GM21576 (cell line): ENCODE measurements at regions not wholly inside any gene's neighbourhood (a gene's known extent, or its start where the extent isn't known, plus 50 kb on each side); places are given as distances from the start of the nearest gene placed in this dataset.

Source experiments
- ATAC-seq: cut with Tn5 transposase; IDR thresholded peaks from one replicate; pipeline ENCODE4 v1.9.1; 2021; ENCODE audit warnings: mild to moderate bottlenecking, moderate library complexity; ENCODE audit not compliant: unreplicated experiment

DNA sequence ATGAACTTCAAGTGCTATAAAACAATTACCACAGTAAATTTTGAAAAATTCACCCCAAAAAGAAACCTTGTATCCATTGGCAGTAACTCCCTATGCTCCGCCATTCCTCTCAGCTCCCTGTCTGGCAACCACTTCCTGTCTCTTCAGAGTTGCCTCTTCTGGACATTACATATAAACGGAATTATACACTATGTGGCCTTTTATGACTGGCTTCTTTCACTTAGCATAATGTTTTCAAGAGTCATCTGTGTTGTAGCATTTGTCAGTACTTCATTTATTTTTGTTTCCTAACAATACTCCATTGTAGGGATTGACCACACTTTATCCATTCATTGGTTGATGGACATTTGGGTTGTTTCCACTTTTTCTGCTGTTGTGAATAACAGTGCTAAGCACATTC, 50.1 kb downstream of the CEP43 start:
- ATAC-seq = no peak

GRCh38 chr6:167050903-167051302, 51.7 kb downstream of the CEP43 start:
- no peak for ATAC-seq

DNA sequence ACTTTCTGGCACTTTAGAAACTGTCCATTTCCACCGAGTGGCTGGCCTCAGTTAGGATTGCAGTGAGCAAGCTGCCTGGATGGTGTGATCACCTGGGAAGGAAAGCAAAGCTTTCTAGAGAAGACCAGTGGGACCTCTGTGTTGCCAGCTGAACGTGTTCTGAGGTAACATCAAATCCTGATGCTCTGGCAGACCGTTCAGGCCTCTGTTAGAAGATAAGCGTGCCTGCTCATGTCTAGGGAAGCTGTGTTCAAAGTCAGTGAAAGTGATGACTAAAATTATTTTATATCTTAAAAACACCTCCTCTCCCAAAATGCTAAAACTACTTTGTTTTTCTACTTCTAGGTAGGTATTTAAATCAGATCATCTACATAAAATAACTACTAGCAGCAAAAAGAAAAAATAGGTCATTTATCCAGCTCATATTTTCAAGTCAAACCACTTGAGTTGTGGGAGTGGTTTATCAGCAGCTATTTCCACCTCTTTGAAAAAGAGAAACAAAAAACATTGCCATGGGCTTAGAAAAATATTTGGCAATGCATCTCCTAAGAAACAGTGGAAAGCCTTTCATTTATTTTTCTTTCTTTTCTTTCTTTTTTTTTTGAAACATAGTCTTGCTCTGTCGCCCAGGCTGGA, 54.8 kb downstream of the CEP43 start:
- no peak for ATAC-seq

GRCh38 chr6:167054987-167055386, 55.8 kb downstream of the CEP43 start:
- ATAC-seq = no peak

GRCh38 chr6:167056370-167056769, 57.2 kb downstream of the CEP43 start:
- ATAC-seq = peak; percentile 92

DNA sequence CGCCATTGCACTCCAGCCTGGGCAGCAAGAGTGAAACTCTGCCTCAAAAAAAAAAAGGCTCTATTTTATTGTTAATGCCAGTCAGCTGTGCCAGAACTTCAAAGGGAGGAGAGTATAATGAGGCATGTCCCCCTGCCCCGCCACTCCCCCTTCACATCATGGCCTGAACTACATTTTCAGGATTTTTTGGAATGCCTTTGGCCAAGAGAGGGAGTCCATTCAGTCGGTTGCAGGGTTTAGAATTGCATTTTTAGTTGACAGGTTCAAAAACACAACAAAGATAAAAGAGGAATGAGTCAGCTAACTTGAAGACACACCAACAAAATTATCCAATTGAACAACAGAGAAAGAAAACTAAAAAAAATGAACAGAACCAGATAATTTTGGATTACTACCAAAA, 59.1 kb downstream of the CEP43 start:
- ATAC-seq = no peak
